GM21367 (cell line): ENCODE measurements at regions not wholly inside any gene's neighbourhood (a gene's known extent, or its start where the extent isn't known, plus 50 kb on each side); places are given as distances from the start of the nearest gene placed in this dataset.

Experiments used
- ATAC-seq: cut with Tn5 transposase; IDR thresholded peaks from one replicate; pipeline ENCODE4 v1.9.1; 2021; ENCODE audit not compliant: unreplicated experiment

DNA sequence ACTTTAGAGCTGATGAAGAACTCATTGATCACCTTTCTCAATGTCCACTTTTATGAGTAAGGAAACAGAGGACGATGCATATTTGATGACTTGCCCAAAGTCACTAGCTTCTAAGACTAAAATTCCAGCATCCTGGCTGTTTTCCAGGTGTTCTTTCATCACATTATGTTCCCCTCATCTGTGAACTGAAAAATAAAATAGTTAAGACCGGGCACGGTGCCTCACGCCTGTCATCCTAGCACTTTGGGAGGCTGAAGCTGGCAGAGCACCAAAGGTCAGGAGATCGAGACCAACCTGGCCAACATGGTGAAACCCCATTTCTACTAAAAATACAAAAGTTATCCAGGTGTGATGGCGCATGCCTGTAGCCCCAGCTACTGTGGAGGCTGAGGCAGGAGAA, 297.5 kb downstream of the DUSP10 start:
- ATAC-seq = no peak

DNA sequence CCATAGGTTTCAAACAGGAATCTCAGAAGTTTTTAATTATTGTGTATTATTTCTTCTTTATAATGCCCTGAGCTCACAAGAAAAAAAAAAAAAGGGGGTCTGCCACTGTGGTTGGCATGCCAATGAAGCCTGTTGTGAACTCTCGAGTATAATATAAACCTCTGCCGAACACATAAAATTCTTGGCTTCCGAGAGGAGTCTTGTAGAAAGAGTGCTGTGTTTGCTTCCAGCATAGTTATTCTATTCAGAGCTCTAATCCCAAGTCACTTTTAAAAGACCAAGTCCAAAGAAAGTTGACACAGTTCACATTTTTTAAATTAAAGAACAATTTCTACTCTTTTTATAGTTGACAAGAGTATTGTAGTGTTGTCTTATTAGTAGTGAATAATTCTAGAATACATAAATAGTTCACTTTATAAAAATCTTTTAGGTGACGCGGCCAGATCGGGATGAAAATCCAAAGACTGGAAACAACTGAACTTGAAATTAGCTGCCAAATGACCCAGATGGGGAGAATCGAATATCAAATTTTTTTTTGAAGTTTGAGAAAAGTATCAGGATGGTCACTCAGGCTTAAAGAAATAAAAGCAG, 293.2 kb downstream of the DUSP10 start:
- no peak for ATAC-seq

DNA sequence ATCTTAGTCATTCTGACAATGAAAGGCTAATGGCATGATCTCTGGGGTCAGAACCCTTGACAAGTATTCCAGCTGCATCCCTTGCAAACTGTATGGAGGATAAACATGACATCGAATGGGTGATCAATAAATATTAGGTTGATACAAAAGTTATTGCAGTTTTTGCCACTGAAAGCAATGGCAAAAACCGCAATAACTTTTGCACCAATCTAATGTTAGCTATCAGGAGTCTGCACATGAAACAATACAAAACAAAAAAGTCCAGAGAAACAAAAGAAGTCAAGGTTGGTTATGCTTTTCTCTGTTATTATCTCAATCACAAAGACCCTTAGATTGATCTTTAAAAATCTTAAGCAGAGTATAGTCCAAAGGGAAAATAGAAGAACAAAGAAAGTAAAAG, 292.7 kb downstream of the DUSP10 start:
- ATAC-seq = no peak

DNA sequence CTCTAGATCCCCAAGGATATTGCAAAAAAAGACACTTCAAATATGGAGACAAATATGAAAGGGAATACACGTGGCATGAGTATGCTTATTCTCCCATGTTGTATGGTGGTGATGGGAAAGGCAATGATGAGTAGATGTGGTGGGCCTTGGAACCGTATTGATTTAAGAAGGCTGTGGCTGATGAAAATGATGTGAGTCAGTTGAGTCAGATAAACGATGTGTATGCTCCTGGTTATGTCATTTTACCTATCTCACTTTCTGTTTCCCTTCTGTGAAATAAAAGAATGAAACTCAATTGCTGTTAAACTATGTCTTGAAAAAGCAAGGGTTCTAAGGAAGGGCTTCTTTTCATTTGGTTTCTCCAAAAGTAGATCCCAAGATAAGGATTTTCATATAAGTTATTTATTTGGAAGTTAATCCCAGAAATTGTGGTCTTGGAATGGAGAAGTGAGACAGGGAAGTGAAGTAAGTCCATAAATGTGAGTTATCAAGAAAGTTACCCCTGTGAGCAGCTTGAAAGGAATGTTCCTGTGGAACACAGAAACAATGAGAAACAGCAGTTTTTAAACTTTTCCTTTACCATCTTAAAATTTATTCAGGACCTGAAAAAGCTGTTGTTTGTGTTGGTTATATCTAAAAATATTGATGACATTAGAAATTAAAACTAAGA, 292.0 kb downstream of the DUSP10 start:
- ATAC-seq = no peak

DNA sequence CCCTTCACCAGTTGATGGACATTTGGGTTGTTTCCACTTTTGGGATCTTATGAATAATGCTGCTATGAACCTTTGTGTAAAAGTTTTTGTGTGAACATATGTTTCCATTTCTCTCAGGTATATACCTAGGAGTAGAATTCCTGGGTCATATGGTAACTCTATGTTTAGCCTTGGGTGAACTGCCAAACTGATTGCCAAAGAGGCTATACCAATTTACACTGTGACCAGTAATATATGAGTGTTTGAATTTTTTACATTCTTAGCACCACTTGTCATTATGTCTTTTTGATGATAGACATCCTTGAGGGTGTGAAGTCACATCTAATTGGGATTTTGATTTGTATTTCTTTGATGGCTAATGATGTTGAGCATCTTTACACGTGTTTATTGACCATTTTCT, 290.1 kb downstream of the DUSP10 start:
- ATAC-seq = no peak

DNA sequence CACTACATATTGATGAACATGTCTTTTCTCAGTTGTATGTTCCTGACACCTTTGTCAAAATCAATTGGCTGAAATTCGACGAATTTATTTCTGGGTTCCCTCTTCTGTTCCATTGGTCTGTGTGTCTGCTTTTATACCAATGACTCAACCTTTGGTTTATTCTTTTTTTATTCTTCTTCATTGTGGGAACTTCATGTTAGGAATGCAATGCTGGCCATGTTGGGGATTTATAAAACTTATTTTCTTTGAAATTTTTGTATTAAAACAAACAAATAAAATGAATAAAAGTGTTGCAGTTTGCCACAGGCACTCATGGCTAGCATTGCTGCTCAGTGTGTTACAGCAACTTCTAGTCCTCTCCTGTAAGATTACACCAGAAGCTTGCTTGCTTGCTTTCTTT, 287.8 kb downstream of the DUSP10 start:
- no peak for ATAC-seq

DNA sequence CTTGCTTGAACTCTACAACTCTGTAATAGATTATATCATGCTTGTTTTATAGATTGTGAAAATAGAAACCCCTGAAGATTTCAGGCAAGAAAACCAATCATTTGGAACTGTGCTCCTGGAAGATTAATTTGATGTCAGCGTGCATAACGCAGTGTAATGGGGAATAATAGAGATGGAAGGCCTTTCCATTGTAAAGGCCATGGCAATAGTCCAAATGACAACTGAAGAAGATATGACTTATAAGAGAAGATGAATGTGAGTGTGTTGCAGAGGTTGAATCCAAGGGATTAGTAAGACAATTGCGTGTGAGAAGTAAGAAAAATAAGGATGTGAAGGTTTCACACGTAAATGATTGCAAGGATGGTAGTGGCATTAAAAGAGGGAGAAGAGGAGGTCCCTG, 285.0 kb downstream of the DUSP10 start:
- ATAC-seq = no peak

DNA sequence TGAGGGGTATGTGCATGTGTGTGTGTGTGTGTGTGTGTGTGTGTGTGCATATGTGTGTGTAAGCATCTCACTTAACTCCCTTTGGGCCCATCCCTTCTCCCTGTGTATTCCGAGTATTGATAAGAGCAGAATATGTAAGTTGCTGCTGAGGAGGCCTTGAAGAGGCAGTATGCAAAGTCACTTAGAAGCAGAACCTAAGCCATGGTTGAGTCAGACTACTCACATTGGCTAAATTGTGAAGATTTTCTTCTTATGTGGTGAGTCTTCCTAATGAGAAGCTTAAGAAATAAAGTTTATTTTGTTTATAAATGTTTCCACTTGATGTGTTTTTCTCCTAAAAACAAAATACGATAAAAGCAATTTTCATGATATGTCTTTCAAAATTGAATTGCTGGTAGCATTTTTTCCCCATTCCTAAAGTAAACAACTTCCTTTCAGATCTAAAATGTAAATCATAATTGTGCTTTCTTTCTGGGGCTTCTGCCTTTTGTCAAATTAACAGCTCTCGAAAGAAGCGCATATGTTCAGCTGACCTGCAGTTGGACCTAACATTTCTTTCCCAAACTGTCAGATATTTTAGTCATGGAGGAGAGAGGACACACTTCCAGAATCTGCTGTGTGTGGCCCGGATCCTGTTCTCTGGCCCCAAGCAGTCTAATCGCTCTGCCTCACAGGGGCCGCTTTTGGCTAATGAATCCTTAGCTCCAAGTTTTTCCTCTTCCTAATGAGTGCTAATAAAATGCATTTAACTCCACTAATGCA, 284.0 kb downstream of the DUSP10 start:
- no peak for ATAC-seq

DNA sequence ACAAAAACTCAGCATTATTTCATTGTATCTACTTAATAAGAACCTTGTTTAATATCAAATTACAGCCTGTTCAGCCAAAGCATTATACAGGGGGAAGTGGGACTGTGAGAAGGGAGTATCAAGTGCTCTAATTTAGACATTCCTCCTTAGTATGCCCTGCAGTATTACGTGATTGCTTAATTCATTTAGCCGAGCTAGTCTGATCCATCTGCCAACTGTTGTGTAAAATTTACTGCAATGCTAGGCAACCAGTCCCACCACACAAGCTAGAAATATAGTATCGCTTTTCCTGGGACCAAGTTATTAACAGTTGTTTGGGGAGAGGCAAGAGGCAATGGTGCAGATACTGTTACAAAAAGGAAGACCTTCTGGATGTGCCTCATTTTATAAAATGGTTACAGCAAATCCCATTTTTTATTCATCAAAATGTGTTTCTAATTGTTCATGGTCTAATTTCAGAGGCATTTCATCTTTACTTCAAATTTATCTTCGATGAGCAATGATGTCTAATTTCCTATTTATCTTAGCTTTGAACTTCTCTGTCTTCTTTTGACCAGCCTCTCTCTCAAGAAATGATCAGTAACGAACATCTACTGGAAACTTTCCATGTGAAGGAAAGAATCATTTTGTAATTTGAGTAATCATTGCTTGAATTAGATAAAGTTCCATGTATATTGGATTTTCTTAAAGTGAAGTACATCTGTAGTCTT, 283.3 kb downstream of the DUSP10 start:
- no peak for ATAC-seq

DNA sequence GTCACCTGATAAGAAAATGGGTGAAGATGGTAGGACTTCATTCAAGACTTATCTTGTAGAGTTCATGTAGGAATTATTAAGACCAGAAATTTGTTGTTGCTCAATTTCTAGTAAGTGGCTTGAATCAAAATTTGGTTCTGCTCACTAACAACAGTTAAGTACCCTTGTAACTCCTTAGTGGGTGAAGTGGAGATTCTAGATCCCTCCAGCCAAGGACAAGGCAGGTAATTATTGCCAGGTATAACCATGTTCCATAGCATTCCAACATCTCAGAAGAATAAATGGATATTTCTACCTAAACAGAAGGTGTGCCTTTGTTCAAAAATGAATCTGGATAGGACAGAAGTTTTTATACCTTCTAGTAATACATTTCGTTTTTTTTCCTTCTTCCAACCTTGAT, 282.3 kb downstream of the DUSP10 start:
- no peak for ATAC-seq

DNA sequence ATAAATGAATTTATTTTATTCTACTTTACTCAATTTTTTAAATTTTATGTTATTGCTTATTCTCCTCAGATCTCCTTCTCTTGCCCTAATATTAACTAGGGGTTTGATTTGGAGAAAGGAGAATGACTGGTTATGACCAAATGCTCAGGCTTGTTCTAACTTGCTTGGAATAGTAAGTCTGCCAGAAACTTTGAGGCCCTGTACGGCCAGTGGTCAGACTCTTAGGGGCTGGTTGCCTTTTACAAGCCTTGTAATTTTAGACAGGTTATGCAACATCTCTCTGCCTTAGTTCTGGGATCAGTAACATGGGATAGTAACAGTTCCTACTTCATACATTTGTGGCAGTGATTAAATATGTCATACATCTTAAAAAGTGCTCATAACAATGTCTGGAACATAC, 279.5 kb downstream of the DUSP10 start:
- no peak for ATAC-seq

DNA sequence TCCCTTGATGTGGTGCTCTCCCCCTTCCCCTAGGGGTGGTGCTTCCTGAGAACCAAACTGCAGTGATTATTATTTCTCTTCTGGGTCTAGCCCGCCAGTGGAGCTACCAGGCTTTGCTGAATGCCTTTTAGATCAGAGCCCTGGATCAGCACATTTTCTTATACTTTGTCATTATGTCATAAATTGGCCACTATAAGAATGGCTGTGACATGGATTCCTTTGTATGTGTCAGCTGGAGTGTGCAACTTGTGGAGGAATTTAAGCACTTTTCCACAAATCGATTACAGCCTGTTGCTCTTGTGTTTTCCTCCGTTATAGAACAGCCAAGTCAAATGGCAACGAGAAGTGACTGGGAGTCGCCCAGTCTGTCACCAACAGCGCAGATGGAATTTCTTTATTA, 273.3 kb downstream of the DUSP10 start:
- ATAC-seq = no peak

DNA sequence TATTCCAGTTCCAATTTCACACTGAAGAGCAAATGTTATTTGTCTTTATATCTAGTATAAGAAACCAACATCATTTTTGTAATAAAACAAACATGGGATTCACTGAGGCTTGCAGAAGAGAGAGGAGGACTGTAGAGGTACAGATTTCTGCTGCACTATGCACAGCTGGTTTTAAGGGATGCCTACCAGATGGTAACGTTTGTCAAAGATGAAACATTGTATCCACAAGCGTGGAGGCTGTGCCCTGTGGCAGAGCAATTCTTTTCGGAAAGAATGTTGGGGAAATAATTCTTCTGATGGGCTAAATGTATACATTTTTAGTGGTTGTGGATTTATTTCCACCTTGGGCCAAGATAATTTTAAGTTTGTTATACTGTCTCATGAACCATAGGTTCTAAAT, 272.4 kb downstream of the DUSP10 start:
- ATAC-seq = no peak

DNA sequence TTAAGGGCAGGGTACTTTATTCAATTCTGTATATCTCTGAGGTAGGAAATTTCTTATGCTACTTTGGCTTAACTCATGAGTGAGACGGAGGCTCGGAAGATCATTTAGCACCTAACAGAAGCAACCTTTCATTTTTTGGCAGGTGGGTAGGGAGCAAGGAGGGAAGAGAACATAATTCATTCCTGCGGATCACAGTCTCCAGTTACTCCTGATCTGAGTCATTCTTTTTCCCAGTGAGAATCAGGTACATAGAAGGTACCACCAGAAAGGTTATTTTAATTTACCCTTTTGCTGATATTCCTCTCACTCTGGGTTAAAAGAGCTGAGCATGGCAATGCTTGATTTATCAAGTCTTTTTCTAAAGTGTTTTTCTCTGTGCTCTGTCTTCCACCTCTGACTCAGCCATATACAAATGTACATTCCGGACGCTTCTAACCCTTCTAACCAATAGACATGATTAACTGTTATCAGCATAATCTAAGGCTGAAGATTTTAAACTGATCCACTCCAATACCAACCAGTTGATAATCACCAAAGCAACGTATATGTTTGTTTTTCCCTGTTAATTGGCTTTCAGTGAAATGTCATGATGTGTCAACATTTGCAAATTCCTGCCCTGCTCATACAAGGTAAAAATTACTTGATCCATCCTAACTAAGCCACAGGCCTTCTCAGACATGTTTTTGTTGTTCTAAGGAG, 271.7 kb downstream of the DUSP10 start:
- ATAC-seq = no peak

DNA sequence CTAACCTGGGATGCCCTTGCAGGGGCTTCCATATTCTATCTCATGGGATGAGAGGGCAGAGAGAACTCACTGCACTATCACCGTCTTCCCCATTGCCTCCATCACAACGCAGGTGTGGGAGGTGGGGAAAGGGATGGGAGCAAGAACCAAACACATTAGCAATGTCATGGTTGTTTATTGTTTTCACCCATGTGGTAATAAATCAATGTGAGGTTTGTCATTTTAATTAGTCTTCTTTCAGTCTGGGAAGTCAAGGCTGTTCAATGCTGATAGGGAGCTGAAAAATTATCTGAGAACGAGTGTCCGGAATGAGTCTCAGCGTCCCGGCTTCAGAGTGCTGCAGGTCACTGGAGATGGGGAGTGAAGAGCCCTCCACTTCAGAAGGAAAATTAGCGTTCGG, 268.5 kb downstream of the DUSP10 start:
- no peak for ATAC-seq

DNA sequence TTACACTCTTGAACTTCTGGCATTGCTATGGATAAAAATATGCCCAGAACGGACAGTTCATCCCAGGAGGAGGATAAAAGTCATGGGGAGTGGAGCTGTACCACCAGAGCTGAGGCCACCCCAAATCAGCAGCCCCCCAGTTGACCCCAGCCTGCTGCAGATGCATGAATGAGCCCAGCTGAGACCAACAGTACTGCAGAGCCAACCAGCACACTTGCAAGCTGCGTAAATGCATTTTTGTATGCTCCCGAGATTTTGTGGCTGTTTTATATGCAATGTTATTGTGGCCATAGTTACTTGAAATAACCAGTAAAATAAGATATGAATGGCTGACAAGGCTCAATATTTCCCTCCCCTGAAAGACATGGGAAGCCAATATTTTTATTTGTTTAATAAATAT, 264.6 kb downstream of the DUSP10 start:
- ATAC-seq = no peak

DNA sequence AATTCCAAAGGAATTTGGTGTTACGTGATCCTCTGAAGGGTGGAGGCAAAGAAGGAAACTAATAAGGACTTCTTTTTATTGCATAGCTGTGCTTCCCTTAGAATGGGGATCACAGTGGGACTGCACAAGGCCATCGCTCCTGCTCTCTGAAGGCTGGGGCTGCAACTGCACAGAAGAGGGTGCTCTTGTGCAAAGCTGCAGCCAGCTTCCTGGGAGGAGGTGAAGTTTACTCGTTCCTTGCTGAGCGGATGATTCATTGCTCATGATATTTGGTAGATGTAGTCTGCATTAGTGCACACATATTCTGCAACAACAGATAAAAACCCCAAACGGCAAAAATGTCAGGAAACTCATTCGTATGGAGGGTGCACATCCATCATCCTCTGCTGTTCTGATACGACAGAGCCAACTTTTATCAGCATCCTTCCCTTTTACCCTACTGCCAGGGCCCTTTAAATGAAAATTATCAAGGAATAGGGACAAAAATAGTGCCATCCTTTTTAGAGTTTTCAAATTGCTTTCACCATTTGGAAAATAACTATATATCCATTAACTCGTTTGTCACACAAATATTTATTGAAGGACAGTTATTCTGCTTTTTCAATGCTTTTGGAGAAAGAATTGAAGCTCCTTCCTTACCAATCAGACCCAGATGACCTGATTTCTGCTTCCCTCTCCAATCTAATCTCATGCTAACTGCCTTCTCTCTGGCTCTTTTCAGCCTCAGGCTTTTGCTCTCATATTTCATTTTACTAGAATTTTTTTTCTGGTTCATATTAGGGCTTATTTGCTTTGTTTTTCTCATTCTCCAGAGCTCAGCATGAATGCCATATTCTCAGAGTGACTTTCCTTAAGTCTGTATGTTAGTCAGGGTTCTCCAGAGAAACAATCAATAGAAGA, 263.6 kb downstream of the DUSP10 start:
- peak; percentile 92 for ATAC-seq

DNA sequence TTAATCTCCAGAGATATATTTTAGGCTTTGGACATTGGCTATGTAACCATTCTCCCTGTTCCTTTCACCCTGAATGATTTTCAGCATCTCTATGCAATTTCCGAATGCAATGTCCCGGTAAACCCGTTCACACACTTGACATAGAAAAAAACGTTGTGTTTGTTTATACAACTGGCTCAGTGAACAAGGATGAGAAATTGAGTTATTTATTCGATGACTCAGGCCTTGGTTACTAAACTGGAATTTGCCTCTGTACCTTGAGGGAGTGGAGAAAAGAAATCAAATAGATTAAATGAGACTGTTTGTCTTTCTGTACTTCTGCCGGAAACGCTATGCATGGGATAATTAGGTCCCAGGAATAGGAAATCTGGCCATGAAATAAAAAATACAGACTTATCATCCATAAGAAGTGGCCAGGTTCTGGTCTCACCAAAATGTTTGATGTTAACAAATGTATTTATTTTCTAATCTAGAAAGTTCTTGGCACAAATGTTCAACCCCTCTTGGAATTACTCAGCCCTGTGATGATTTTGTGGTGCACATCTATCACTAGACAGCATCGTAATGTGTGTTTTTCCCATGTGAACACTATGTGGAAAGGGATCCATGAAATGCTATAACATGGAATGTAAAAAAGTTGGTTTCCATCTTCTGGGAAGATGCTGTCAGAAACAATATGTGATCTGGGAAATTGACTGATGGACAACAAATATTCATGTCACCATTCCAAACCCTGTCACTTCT, 253.9 kb downstream of the DUSP10 start:
- no peak for ATAC-seq

DNA sequence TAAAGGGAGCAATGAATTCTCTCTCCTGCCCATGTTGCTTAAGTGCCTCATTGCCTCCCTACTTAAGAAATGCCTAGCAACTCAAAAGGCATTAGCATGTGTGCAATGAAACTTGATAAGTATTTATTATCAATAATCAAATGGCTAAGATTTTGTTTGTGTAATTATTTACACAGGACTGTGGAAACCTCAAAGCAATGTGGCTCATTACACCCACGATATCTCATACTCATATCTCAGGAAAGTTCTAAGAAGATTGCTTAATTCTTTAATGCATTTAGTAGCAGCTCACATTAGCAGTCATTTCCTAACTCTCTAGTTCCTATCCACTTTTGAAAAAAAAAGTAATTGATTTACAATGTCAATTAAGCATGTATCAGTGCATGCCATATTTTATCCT, 253.3 kb downstream of the DUSP10 start:
- no peak for ATAC-seq

DNA sequence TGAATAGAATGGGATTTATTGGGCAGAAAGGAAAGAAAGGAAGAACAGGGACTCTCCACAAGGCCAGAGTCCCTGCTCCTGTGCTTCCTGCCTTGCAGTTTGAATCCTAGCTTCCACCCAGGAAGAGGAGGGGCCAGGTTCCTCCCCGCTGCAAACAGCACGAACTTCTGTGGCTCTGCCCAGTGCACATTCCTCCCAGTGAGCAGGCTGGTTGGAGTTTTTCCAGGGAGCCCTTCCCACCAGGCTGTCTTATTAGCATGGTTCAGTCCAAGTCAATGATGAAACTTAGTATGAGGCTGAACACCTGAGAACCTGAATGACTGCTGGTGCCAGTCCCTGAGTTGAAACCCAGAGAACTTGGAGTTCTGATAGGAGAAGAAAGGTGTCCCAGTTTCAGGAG, 247.2 kb downstream of the DUSP10 start:
- no peak for ATAC-seq
